Mesenchymal stem cell (in vitro differentiated cells and primary cell): ENCODE measurements at regions not wholly inside any gene's neighbourhood (a gene's known extent, or its start where the extent isn't known, plus 50 kb on each side); places are given as distances from the start of the nearest gene placed in this dataset.

ENCODE experiments used
- DNase-seq: peaks from one replicate; pipeline ENCODE4 v3.0.0-alpha.2; 2013
- H2AFZ ChIP-seq: one replicate; pipeline ENCODE4 v1.6.1; 2013; ENCODE audit warnings: low read depth, mild to moderate bottlenecking, control low read depth, inconsistent platforms, low read length, moderate library complexity
- H2AK5ac ChIP-seq: 2 replicates; pipeline ENCODE4 v1.6.1; 2013; ENCODE audit warnings: low read length, moderate library complexity, mild to moderate bottlenecking, inconsistent platforms; ENCODE audit not compliant: severe bottlenecking
- H2BK120ac ChIP-seq: one replicate; pipeline ENCODE4 v1.6.1; 2013; ENCODE audit warnings: low read depth, mild to moderate bottlenecking, inconsistent platforms, low read length, moderate library complexity
- H2BK12ac ChIP-seq, 2 experiments: one replicate each; pipeline ENCODE4 v1.6.1; 2013; ENCODE audit warnings: inconsistent platforms in 2 of 2, low read length in 2 of 2, mild to moderate bottlenecking in 2 of 2, moderate library complexity in 2 of 2, control low read depth in 1 of 2
- H2BK15ac ChIP-seq: one replicate; pipeline ENCODE4 v1.6.1; 2013; ENCODE audit warnings: mild to moderate bottlenecking, low read depth, inconsistent platforms; ENCODE audit not compliant: poor library complexity, severe bottlenecking
- H2BK5ac ChIP-seq: 2 replicates; pipeline ENCODE4 v1.6.1; 2013; ENCODE audit warnings: low read depth, mild to moderate bottlenecking, low read length, control low read depth, inconsistent platforms; ENCODE audit not compliant: poor library complexity, severe bottlenecking
- H3K14ac ChIP-seq, 2 experiments: one replicate each; pipeline ENCODE4 v1.6.1; 2013; ENCODE audit warnings: inconsistent platforms in 2 of 2, low read length in 2 of 2, control low read depth in 1 of 2, mild to moderate bottlenecking in 1 of 2, moderate library complexity in 1 of 2
- H3K18ac ChIP-seq, 2 experiments: one replicate each; pipeline ENCODE4 v1.6.1; 2013; ENCODE audit warnings: inconsistent platforms in 2 of 2, low read length in 2 of 2, control low read depth in 1 of 2, low read depth in 1 of 2, mild to moderate bottlenecking in 1 of 2
- H3K23ac ChIP-seq, 2 experiments: one replicate each; pipeline ENCODE4 v1.6.1; 2013; ENCODE audit warnings: inconsistent platforms in 2 of 2, low read length in 2 of 2, mild to moderate bottlenecking in 2 of 2, moderate library complexity in 2 of 2, control low read depth in 1 of 2
- H3K27ac ChIP-seq: 2 replicates; pipeline ENCODE4 v1.5.1; 2013; ENCODE audit warnings: mild to moderate bottlenecking, moderate library complexity, low read length, control low read depth, inconsistent platforms; ENCODE audit not compliant: poor library complexity, severe bottlenecking
- H3K27me3 ChIP-seq, 2 experiments: 2 replicates each; pipeline versions ENCODE4 v1.6.1 to v1.7.0; 2013; ENCODE audit warnings: low read length in 2 of 2, mild to moderate bottlenecking in 2 of 2, moderate library complexity in 2 of 2, control low read depth in 1 of 2, inconsistent platforms in 1 of 2; ENCODE audit not compliant: control insufficient read depth in 1 of 2, insufficient read depth in 1 of 2
- H3K36me3 ChIP-seq, 2 experiments: 2 replicates each; pipeline versions ENCODE4 v1.6.1 to v1.7.0; 2013; ENCODE audit warnings: low read length in 2 of 2, control low read depth in 1 of 2, inconsistent platforms in 1 of 2, low read depth in 1 of 2, mild to moderate bottlenecking in 1 of 2; ENCODE audit not compliant: insufficient read depth in 2 of 2, control insufficient read depth in 1 of 2
- H3K4ac ChIP-seq, 2 experiments: one replicate each; pipeline ENCODE4 v1.6.1; 2013; ENCODE audit warnings: inconsistent platforms in 2 of 2, low read length in 2 of 2, mild to moderate bottlenecking in 2 of 2, moderate library complexity in 2 of 2, control low read depth in 1 of 2, low read depth in 1 of 2
- H3K4me1 ChIP-seq: 2 replicates; pipeline ENCODE4 v1.6.1; 2013; ENCODE audit warnings: low read depth, low read length, control low read depth; ENCODE audit not compliant: control insufficient read depth, insufficient read depth
- H3K4me2 ChIP-seq: 2 replicates; pipeline ENCODE4 v1.6.1; 2013; ENCODE audit warnings: low read length, mild to moderate bottlenecking, inconsistent platforms; ENCODE audit not compliant: poor library complexity, severe bottlenecking
- H3K4me3 ChIP-seq, 2 experiments: 2 replicates each; pipeline versions ENCODE4 v1.5.1 to v1.7.0; 2013; ENCODE audit warnings: low read length in 2 of 2, mild to moderate bottlenecking in 2 of 2, control low read depth in 1 of 2, low read depth in 1 of 2; ENCODE audit not compliant: insufficient read depth in 1 of 2
- H3K79me1 ChIP-seq: replicated peaks from 2 replicates; pipeline ENCODE4 v1.6.1; 2013; ENCODE audit warnings: mild to moderate bottlenecking, control low read depth, low read length, inconsistent platforms; ENCODE audit not compliant: poor library complexity, severe bottlenecking
- H3K9ac ChIP-seq: 2 replicates; pipeline ENCODE4 v1.7.0; 2013; ENCODE audit warnings: mild to moderate bottlenecking, low read length, moderate library complexity
- H3K9me3 ChIP-seq: 2 replicates; pipeline ENCODE4 v1.7.0; 2013; ENCODE audit warnings: mild to moderate bottlenecking, low read length; ENCODE audit not compliant: control insufficient read depth
- H4K8ac ChIP-seq: one replicate; pipeline ENCODE4 v1.6.1; 2013; ENCODE audit warnings: inconsistent platforms, mild to moderate bottlenecking, low read length, moderate library complexity
- H4K91ac ChIP-seq: one replicate; pipeline ENCODE4 v1.6.1; 2013; ENCODE audit warnings: mild to moderate bottlenecking, low read length, inconsistent platforms
- WGBS: methylation state at CpG from one replicate; pipeline ENCODE4 v1.1.7; 2013; ENCODE audit warnings: mixed read lengths; 5-methylcytosine and 5-hydroxymethylcytosine counted together

GRCh38 chr10:121335386-121335925 is 262.8 kb downstream of the FGFR2 start:
- no peak overlapping the region for H3K4ac ChIP-seq
- DNase-seq = no peak
- H3K9me3 ChIP-seq = no peaks in the 10 kb centered on the region
- no peak overlapping the region for H4K91ac ChIP-seq
- WGBS = 72% methylated on average over 7 of the region's 7 CpGs
- H3K23ac ChIP-seq = no peak overlapping the region
- no peak overlapping the region for H2AK5ac ChIP-seq
- no peak overlapping the region for H2BK120ac ChIP-seq
- no peak overlapping the region for H3K9ac ChIP-seq
- H3K4me2 ChIP-seq = no peak overlapping the region
- no peak overlapping the region for H3K18ac ChIP-seq
- H2BK15ac ChIP-seq = no peak overlapping the region
- H4K8ac ChIP-seq = no peak overlapping the region
- no peaks in the 10 kb centered on the region for H3K27me3 ChIP-seq
- no peak overlapping the region for H3K27ac ChIP-seq
- H3K4me3 ChIP-seq = no peak overlapping the region
- H3K36me3 ChIP-seq = no peaks in the 10 kb centered on the region
- H3K79me1 ChIP-seq = no peaks in the 10 kb centered on the region
- no peaks in the 10 kb centered on the region for H3K4me1 ChIP-seq
- H2AFZ ChIP-seq = no peak overlapping the region
- H2BK12ac ChIP-seq = no peak overlapping the region
- H2BK5ac ChIP-seq = no peak overlapping the region
- H3K14ac ChIP-seq = no peak overlapping the region

- Histone ChIP-seq H3K4me2 (no peak overlapping the region), H3K27me3 (no peaks in the 10 kb centered on the region), H2BK120ac (no peak overlapping the region), H3K9me3 (peaks cover under 1% of the 10 kb centered on the region), H3K9ac (no peak overlapping the region), H2BK15ac (no peak overlapping the region), H3K18ac (no peak overlapping the region), H3K23ac (no peak overlapping the region), H3K4ac (no peak overlapping the region), H3K27ac (no peak overlapping the region), H3K36me3 (no peaks in the 10 kb centered on the region), H4K8ac (no peak overlapping the region), H3K79me1 (no peaks in the 10 kb centered on the region), H3K4me1 (no peaks in the 10 kb centered on the region), H2BK5ac (no peak overlapping the region), H2AFZ (no peak overlapping the region), H3K14ac (no peak overlapping the region), H4K91ac (no peak overlapping the region), H3K4me3 (no peak overlapping the region), H2AK5ac (no peak overlapping the region), H2BK12ac (no peak overlapping the region)
- DNase-seq = no peak
- 77% methylated on average over 4 of the region's 5 CpGs for WGBS
Measured at GRCh38 chr10:121337427-121337826, 260.8 kb downstream of the FGFR2 start.

GRCh38 chr10:121338206-121338980 is 259.9 kb downstream of the FGFR2 start:
- no peak overlapping the region for H2BK15ac ChIP-seq
- H2BK5ac ChIP-seq = no peak overlapping the region
- H3K36me3 ChIP-seq = no peaks in the 10 kb centered on the region
- H3K4me2 ChIP-seq = no peak overlapping the region
- H3K18ac ChIP-seq = no peak overlapping the region
- no peak for DNase-seq
- H3K27me3 ChIP-seq = no peaks in the 10 kb centered on the region
- H4K8ac ChIP-seq = no peak overlapping the region
- H2BK120ac ChIP-seq = no peak overlapping the region
- no peak overlapping the region for H2BK12ac ChIP-seq
- no peak overlapping the region for H3K14ac ChIP-seq
- peaks cover 4% of the 10 kb centered on the region for H3K9me3 ChIP-seq
- H3K27ac ChIP-seq = no peak overlapping the region
- no peak overlapping the region for H4K91ac ChIP-seq
- H3K4me1 ChIP-seq = no peaks in the 10 kb centered on the region
- 77% methylated on average over 9 of the region's 9 CpGs for WGBS
- no peak overlapping the region for H3K23ac ChIP-seq
- no peak overlapping the region for H3K9ac ChIP-seq
- H2AFZ ChIP-seq = no peak overlapping the region
- no peaks in the 10 kb centered on the region for H3K79me1 ChIP-seq
- H3K4me3 ChIP-seq = no peak overlapping the region
- H3K4ac ChIP-seq = no peak overlapping the region
- H2AK5ac ChIP-seq = no peak overlapping the region

- H3K79me1 ChIP-seq = no peaks in the 10 kb centered on the region
- H2AFZ ChIP-seq = no peak overlapping the region
- no peaks in the 10 kb centered on the region for H3K36me3 ChIP-seq
- H2AK5ac ChIP-seq = no peak overlapping the region
- H3K14ac ChIP-seq = no peak overlapping the region
- no peak for DNase-seq
- H4K8ac ChIP-seq = no peak overlapping the region
- H2BK5ac ChIP-seq = no peak overlapping the region
- H2BK12ac ChIP-seq = no peak overlapping the region
- no peaks in the 10 kb centered on the region for H3K27me3 ChIP-seq
- H2BK120ac ChIP-seq = no peak overlapping the region
- no peak overlapping the region for H3K27ac ChIP-seq
- no peak overlapping the region for H3K18ac ChIP-seq
- no peak overlapping the region for H4K91ac ChIP-seq
- WGBS = 37% methylated on average over 4 of the region's 5 CpGs
- no peak overlapping the region for H3K23ac ChIP-seq
- no peak overlapping the region for H3K9ac ChIP-seq
- H3K9me3 ChIP-seq = peaks cover 8% of the 10 kb centered on the region
- H3K4me2 ChIP-seq = no peak overlapping the region
- no peak overlapping the region for H3K4ac ChIP-seq
- no peaks in the 10 kb centered on the region for H3K4me1 ChIP-seq
- H2BK15ac ChIP-seq = no peak overlapping the region
- no peak overlapping the region for H3K4me3 ChIP-seq
Measured at GRCh38 chr10:121339114-121339513, 259.1 kb downstream of the FGFR2 start.
